OCI-LY1 (cell line): ENCODE measurements at regions not wholly inside any gene's neighbourhood (a gene's known extent, or its start where the extent isn't known, plus 50 kb on each side); places are given as distances from the start of the nearest gene placed in this dataset.

Experiments used
- CTCF ChIP-seq: fragments of 200-600 bp; sonication (generic), shearing (Covaris generic); IDR thresholded peaks from 2 replicates; pipeline ENCODE4 v1.5.1; 2017; ENCODE audit warnings: mild to moderate bottlenecking, antibody characterized with exemption, low read length, moderate library complexity, mixed read lengths
- EZH2 ChIP-seq: fragments of 200-600 bp; sonication (generic), shearing (Covaris generic); IDR thresholded peaks from 2 replicates; pipeline ENCODE4 v1.8.0; 2017; ENCODE audit warnings: borderline replicate concordance, mixed run types, mild to moderate bottlenecking, antibody characterized with exemption, low read length, moderate library complexity, mixed read lengths

- no peak for TF ChIP-seq CTCF
- no peak for TF ChIP-seq EZH2
Observed at GRCh38 chr2:242065426-242065825, 195.9 kb downstream of the RTP5 start.
